Colonic mucosa (tissue), 4 donors: ENCODE measurements at regions not wholly inside any gene's neighbourhood (a gene's known extent, or its start where the extent isn't known, plus 50 kb on each side); places are given as distances from the start of the nearest gene placed in this dataset.

ENCODE experiments used
- DNase-seq: peaks from one replicate; pipeline ENCODE4 v3.0.0-alpha.2; 2020
- H3K27ac ChIP-seq: fragments of 200-600 bp; one replicate; pipeline ENCODE4 v1.8.0; 2021
- H3K27me3 ChIP-seq: fragments of 200-600 bp; one replicate; pipeline ENCODE4 v1.8.0; 2021
- H3K36me3 ChIP-seq: fragments of 200-600 bp; one replicate; pipeline ENCODE4 v1.8.0; 2021
- H3K4me1 ChIP-seq: fragments of 200-600 bp; one replicate; pipeline ENCODE4 v1.8.0; 2021; ENCODE audit warnings: mild to moderate bottlenecking
- H3K4me3 ChIP-seq: fragments of 200-600 bp; one replicate; pipeline ENCODE4 v1.8.0; 2021
- H3K9ac ChIP-seq, 2 donors: one replicate each; pipeline ENCODE4 v1.7.0; 2013; ENCODE audit warnings: control low read depth in 2 of 2, low read depth in 2 of 2, low read length in 2 of 2
- H3K9me3 ChIP-seq: fragments of 200-600 bp; one replicate; pipeline ENCODE4 v1.8.0; 2021
- CTCF ChIP-seq: fragments of 200-600 bp; IDR thresholded peaks from one replicate; pipeline ENCODE4 v1.8.0; 2022; ENCODE audit warnings: antibody characterized with exemption, mild to moderate bottlenecking
- intact Hi-C: fragments of 100-400 bp; cut with DNase I; formaldehyde crosslinking; loops from one replicate; pipeline ENCODE4 v1.14.1; 2022
- donor health status: healthy.
- donor health status: DM: no; HTN: no; CAD: no.
- donor health status: DM: no; HTN: no; CAD: no.

- Histone ChIP-seq H3K9ac (no peak overlapping the region), H3K4me3 (no peak overlapping the region), H3K4me1 (no peaks in the 10 kb centered on the region), H3K9me3 (no peaks in the 10 kb centered on the region), H3K36me3 (no peaks in the 10 kb centered on the region), H3K27ac (no peak overlapping the region), H3K27me3 (no peaks in the 10 kb centered on the region)
- intact Hi-C loops, result no loop called here
- DNase-seq, result no peak
- no peak for TF ChIP-seq CTCF
Observed at GRCh38 chr5:53323943-53324642, 156.3 kb upstream of the FST start.

GRCh38 chr5:53326424-53327153 is 153.8 kb upstream of the FST start:
- no peaks in the 10 kb centered on the region for H3K36me3 ChIP-seq
- no peak overlapping the region for H3K4me3 ChIP-seq
- no peak for DNase-seq
- H3K4me1 ChIP-seq, result no peaks in the 10 kb centered on the region
- no peak overlapping the region for H3K9ac ChIP-seq
- H3K9me3 ChIP-seq, result no peaks in the 10 kb centered on the region
- intact Hi-C loops, result no loop called here
- no peak for TF ChIP-seq CTCF
- no peaks in the 10 kb centered on the region for H3K27me3 ChIP-seq
- H3K27ac ChIP-seq, result no peak overlapping the region

- Histone ChIP-seq H3K4me1 (no peaks in the 10 kb centered on the region), H3K27me3 (no peaks in the 10 kb centered on the region), H3K9me3 (no peaks in the 10 kb centered on the region), H3K9ac (no peak overlapping the region), H3K27ac (no peak overlapping the region), H3K4me3 (no peak overlapping the region), H3K36me3 (no peaks in the 10 kb centered on the region)
- no peak for DNase-seq
- intact Hi-C loops, result no loop called here
- no peak for TF ChIP-seq CTCF
Observed at GRCh38 chr5:53327811-53328334, 152.6 kb upstream of the FST start.

- no peaks in the 10 kb centered on the region for H3K27me3 ChIP-seq
Observed at GRCh38 chr5:53330491-53330890, 149.9 kb upstream of the FST start.

GRCh38 chr5:53331463-53331862 is 149.0 kb upstream of the FST start:
- no peaks in the 10 kb centered on the region for H3K27me3 ChIP-seq
- no peaks in the 10 kb centered on the region for H3K9me3 ChIP-seq
- TF ChIP-seq CTCF, result no peak
- H3K9ac ChIP-seq, result no peak overlapping the region
- no peak overlapping the region for H3K27ac ChIP-seq
- no peaks in the 10 kb centered on the region for H3K36me3 ChIP-seq
- H3K4me1 ChIP-seq, result no peaks in the 10 kb centered on the region
- H3K4me3 ChIP-seq, result no peak overlapping the region
- DNase-seq, result no peak
- intact Hi-C loops, result no loop called here

More at GRCh38 chr5:53330491-53330890, 149.9 kb upstream of the FST start:
- Histone ChIP-seq H3K9ac (no peak overlapping the region), H3K9me3 (no peaks in the 10 kb centered on the region), H3K4me3 (no peak overlapping the region), H3K36me3 (no peaks in the 10 kb centered on the region), H3K4me1 (no peaks in the 10 kb centered on the region), H3K27ac (no peak overlapping the region)
- DNase-seq, result no peak
- TF ChIP-seq CTCF, result no peak
- intact Hi-C loops, result no loop called here
